CD14-positive monocyte (primary cell): ENCODE measurements at regions not wholly inside any gene's neighbourhood (a gene's known extent, or its start where the extent isn't known, plus 50 kb on each side); places are given as distances from the start of the nearest gene placed in this dataset.

Source experiments
- DNase-seq, 3 donors: peaks; one replicate each; pipeline ENCODE4 v3.0.0-alpha.2; 2011 to 2022
- H2AFZ ChIP-seq: 2 replicates; pipeline ENCODE4 v1.6.0; 2012; ENCODE audit warnings: mild to moderate bottlenecking, low read depth, low read length, inconsistent platforms; ENCODE audit not compliant: insufficient read depth, poor library complexity, severe bottlenecking
- H3K27ac ChIP-seq, 2 donors: 1 replicate in 1 of 2; 2 replicates in 1 of 2; pipeline ENCODE4 v1.5.1; 2012 to 2013; ENCODE audit warnings: low read length in 2 of 2, control low read depth in 1 of 2, inconsistent platforms in 1 of 2, low read depth in 1 of 2, mild to moderate bottlenecking in 1 of 2
- H3K27me3 ChIP-seq, 2 donors: one replicate each; pipeline versions ENCODE4 v1.6.0 to v1.6.1; 2011 to 2013; ENCODE audit warnings: low read length in 2 of 2; ENCODE audit not compliant: control insufficient read depth in 2 of 2, insufficient read depth in 2 of 2
- H3K36me3 ChIP-seq, 2 donors: replicated peaks in 1 of 2; 1 replicate in 1 of 2; 2 replicates in 1 of 2; pipeline versions ENCODE4 v1.5.1 to v1.6.1; 2012 to 2013; ENCODE audit warnings: low read length in 2 of 2, control low read depth in 1 of 2, inconsistent platforms in 1 of 2, mild to moderate bottlenecking in 1 of 2; ENCODE audit not compliant: insufficient read depth in 2 of 2, control insufficient read depth in 1 of 2
- H3K4me1 ChIP-seq, 2 donors: 1 replicate in 1 of 2; 2 replicates in 1 of 2; pipeline versions ENCODE4 v1.5.1 to v1.6.1; 2012 to 2013; ENCODE audit warnings: low read length in 2 of 2, control low read depth in 1 of 2, inconsistent platforms in 1 of 2, mild to moderate bottlenecking in 1 of 2, moderate library complexity in 1 of 2; ENCODE audit not compliant: insufficient read depth in 2 of 2, control insufficient read depth in 1 of 2
- H3K4me2 ChIP-seq: replicated peaks from 2 replicates; pipeline ENCODE3; 2012; ENCODE audit warnings: low read length, moderate library complexity, mild to moderate bottlenecking; ENCODE audit not compliant: poor library complexity, severe bottlenecking; ENCODE audit errors: extremely low read depth
- H3K4me3 ChIP-seq, 3 experiments: fragments of 200-600 bp in 1 of 3; sonication (generic) in 1 of 3; replicated peaks in 1 of 3; 1 replicate in 2 of 3; 2 replicates in 1 of 3; pipeline ENCODE4 v1.5.1; 2011 to 2013; ENCODE audit warnings: low read length in 3 of 3, mild to moderate bottlenecking in 3 of 3, control low read depth in 2 of 3, low read depth in 2 of 3, inconsistent platforms in 1 of 3, moderate library complexity in 1 of 3
- H3K79me2 ChIP-seq: 2 replicates; pipeline ENCODE4 v1.6.0; 2012; ENCODE audit warnings: mild to moderate bottlenecking, control low read depth, inconsistent platforms, low read length, moderate library complexity; ENCODE audit not compliant: insufficient read depth
- H3K9ac ChIP-seq: 2 replicates; pipeline ENCODE4 v1.6.0; 2017; ENCODE audit warnings: low read length, mild to moderate bottlenecking; ENCODE audit not compliant: insufficient read depth, poor library complexity, severe bottlenecking
- H3K9me3 ChIP-seq, 2 donors: replicated peaks in 1 of 2; 1 replicate in 1 of 2; 2 replicates in 1 of 2; pipeline versions ENCODE4 v1.5.1 to v1.6.1; 2012 to 2013; ENCODE audit warnings: low read length in 2 of 2, control low read depth in 1 of 2; ENCODE audit not compliant: control insufficient read depth in 1 of 2, insufficient read depth in 1 of 2
- H4K20me1 ChIP-seq: 2 replicates; pipeline ENCODE4 v1.6.0; 2012; ENCODE audit warnings: mild to moderate bottlenecking, low read length, control low read depth, moderate library complexity; ENCODE audit not compliant: insufficient read depth
- H3K27ac Mint-ChIP-seq, 7 donors: one replicate each; pipeline ENCODE4 v1.8.0; 2020; ENCODE audit warnings: mild to moderate bottlenecking in 7 of 7, mixed read lengths in 7 of 7, moderate library complexity in 6 of 7, inconsistent platforms in 2 of 7
- H3K27me3 Mint-ChIP-seq, 3 donors: one replicate each; pipeline ENCODE4 v1.8.0; 2021 to 2022; ENCODE audit warnings: low read depth in 3 of 3, mild to moderate bottlenecking in 3 of 3, mixed read lengths in 3 of 3, moderate library complexity in 3 of 3, inconsistent platforms in 1 of 3
- H3K36me3 Mint-ChIP-seq, 2 donors: one replicate each; pipeline ENCODE4 v1.8.0; 2020; ENCODE audit warnings: mixed read lengths in 2 of 2, inconsistent platforms in 1 of 2, mild to moderate bottlenecking in 1 of 2
- H3K4me1 Mint-ChIP-seq: one replicate; pipeline ENCODE4 v1.8.0; 2020; ENCODE audit warnings: mild to moderate bottlenecking, mixed read lengths
- H3K4me3 Mint-ChIP-seq, 2 donors: one replicate each; pipeline ENCODE4 v1.8.0; 2020; ENCODE audit warnings: mild to moderate bottlenecking in 2 of 2, mixed read lengths in 2 of 2, moderate library complexity in 1 of 2
- H3K9me3 Mint-ChIP-seq, 7 donors: one replicate each; pipeline ENCODE4 v1.8.0; 2020 to 2022; ENCODE audit warnings: mixed read lengths in 7 of 7, mild to moderate bottlenecking in 6 of 7, moderate library complexity in 6 of 7, inconsistent platforms in 2 of 7
- WGBS: methylation state at CpG from one replicate; pipeline ENCODE4 v1.1.5; 2013; ENCODE audit warnings: missing lambda C conversion rate; ENCODE audit not compliant: insufficient coverage; 5-methylcytosine and 5-hydroxymethylcytosine counted together
- intact Hi-C, 2 donors: fragments of 100-400 bp; cut with micrococcal nuclease; formaldehyde crosslinking; loops; one replicate each; pipeline versions ENCODE4 v1.15.0 to v1.15.1; 2023
- TF ChIP-seq, protein P1 (sequence below): fragments of 200-600 bp; IDR thresholded peaks from one replicate; pipeline ENCODE4 v1.8.0; 2022; ENCODE audit warnings: antibody characterized with exemption, mild to moderate bottlenecking

DNA sequence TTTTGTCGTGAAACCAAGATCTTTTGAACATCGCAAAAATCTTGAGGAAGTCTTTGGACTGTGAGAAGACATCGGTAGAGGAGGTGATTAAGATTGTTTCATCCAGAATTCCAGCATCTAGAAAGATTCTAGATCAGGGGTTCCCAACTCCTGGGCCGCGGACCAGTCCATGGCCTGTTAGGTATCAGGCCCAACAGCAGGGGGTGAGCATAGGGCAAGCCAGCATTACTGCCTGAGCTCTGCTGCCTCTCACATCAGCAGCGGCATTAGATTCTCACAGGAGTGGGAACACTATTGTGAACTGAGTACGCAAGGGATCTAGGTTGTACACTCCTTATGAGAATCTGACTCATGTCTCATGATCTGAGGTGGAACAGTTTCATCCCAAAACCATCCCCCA lies 600.6 kb upstream of the CDH11 start:
- Mint-ChIP-seq H3K36me3 (no peaks in the 10 kb centered on the region), H3K9me3 (no peaks in the 10 kb centered on the region), H3K4me3 (no peak overlapping the region), H3K4me1 (peaks cover 16% of the 10 kb centered on the region), H3K27ac (no peak overlapping the region), H3K27me3 (peaks cover 3 to 6% (median 5%) of the 10 kb centered on the region in 3 donors)
- WGBS = 100% methylated on average over 5 of the region's 7 CpGs
- no peak overlapping the region for H3K4me2 ChIP-seq
- no peak for DNase-seq
- H3K9ac ChIP-seq = no peak overlapping the region
- peaks cover 30% of the 10 kb centered on the region in 2 donors for H3K4me1 ChIP-seq
- H3K27me3 ChIP-seq = peaks cover 3 to 7% of the 10 kb centered on the region in 2 donors
- H3K4me3 ChIP-seq = no peak overlapping the region
- H3K79me2 ChIP-seq = no peaks in the 10 kb centered on the region
- H3K27ac ChIP-seq = no peak overlapping the region
- H3K36me3 ChIP-seq = no peaks in the 10 kb centered on the region
- no peaks in the 10 kb centered on the region for H3K9me3 ChIP-seq
- no peaks in the 10 kb centered on the region for H4K20me1 ChIP-seq
- TF ChIP-seq, protein P1, sequence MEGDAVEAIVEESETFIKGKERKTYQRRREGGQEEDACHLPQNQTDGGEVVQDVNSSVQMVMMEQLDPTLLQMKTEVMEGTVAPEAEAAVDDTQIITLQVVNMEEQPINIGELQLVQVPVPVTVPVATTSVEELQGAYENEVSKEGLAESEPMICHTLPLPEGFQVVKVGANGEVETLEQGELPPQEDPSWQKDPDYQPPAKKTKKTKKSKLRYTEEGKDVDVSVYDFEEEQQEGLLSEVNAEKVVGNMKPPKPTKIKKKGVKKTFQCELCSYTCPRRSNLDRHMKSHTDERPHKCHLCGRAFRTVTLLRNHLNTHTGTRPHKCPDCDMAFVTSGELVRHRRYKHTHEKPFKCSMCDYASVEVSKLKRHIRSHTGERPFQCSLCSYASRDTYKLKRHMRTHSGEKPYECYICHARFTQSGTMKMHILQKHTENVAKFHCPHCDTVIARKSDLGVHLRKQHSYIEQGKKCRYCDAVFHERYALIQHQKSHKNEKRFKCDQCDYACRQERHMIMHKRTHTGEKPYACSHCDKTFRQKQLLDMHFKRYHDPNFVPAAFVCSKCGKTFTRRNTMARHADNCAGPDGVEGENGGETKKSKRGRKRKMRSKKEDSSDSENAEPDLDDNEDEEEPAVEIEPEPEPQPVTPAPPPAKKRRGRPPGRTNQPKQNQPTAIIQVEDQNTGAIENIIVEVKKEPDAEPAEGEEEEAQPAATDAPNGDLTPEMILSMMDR = no peak
- no peak overlapping the region for H2AFZ ChIP-seq
- intact Hi-C loops = no loop called here

DNA sequence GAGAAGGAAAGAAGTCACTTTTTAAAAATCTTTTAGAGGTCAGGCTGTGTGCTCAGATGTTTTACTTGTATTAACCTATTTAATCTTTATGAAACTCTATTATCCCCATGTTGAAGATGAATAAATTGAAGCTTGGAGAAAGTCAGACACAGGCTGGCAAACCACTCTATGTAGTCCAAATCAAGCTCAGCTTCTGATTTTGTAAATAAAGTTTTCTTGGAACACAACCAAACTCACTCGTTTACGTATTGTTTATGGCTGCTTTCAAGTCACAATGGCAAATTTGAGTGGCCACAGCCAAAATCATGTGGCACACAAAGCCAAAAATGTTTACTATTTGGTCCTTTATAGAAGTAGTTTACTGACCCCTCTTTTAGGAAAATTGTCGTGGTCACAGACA lies 596.0 kb upstream of the CDH11 start:
- no CpG with 5 or more reads among the region's 3 CpGs for WGBS
- no peaks in the 10 kb centered on the region for H3K4me1 ChIP-seq
- Mint-ChIP-seq H3K4me1 (no peaks in the 10 kb centered on the region), H3K36me3 (no peaks in the 10 kb centered on the region), H3K27me3 (peaks cover 3 to 17% (median 7%) of the 10 kb centered on the region in 3 donors), H3K27ac (no peak overlapping the region), H3K4me3 (peak overlapping the region in 1 of 2 donors; percentile 37), H3K9me3 (peaks cover 0 to 3% (median 0%) of the 10 kb centered on the region in 7 donors)
- TF ChIP-seq, protein P1 = no peak
- no peaks in the 10 kb centered on the region for H3K36me3 ChIP-seq
- H3K27ac ChIP-seq = no peak overlapping the region
- no peak overlapping the region for H3K4me2 ChIP-seq
- intact Hi-C loops = no loop called here
- no peaks in the 10 kb centered on the region for H3K9me3 ChIP-seq
- no peak overlapping the region for H3K9ac ChIP-seq
- H3K79me2 ChIP-seq = no peaks in the 10 kb centered on the region
- H4K20me1 ChIP-seq = no peaks in the 10 kb centered on the region
- DNase-seq = no peak
- H3K4me3 ChIP-seq = no peak overlapping the region
- no peak overlapping the region for H2AFZ ChIP-seq
- peaks cover 3 to 22% of the 10 kb centered on the region in 2 donors for H3K27me3 ChIP-seq
